ENCODE measurements at regions not wholly inside any gene's neighbourhood (a gene's known extent, or its start where the extent isn't known, plus 50 kb on each side); places are given as distances from the start of the nearest gene placed in this dataset.

DNA sequence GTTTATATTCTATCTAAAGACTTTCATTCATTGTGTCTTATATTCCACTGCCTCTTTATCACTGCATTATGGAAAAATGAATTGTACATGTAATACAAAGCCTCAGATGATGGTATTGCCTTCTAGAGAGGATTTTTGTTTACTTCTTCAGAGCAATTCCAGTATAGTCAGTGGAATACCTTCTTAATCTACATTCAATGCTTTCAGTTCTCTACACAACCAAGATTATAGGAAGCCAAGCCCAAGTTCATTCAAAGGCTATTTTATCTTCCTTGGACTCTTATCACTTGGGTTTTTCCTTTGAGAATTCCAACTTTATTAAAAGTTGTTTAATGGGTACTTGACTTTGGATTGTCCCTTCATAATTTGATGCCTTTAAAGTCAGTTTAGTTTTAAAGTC, 1971.0 kb upstream of the FLRT2 start:
- TF ChIP-seq, protein P1, sequence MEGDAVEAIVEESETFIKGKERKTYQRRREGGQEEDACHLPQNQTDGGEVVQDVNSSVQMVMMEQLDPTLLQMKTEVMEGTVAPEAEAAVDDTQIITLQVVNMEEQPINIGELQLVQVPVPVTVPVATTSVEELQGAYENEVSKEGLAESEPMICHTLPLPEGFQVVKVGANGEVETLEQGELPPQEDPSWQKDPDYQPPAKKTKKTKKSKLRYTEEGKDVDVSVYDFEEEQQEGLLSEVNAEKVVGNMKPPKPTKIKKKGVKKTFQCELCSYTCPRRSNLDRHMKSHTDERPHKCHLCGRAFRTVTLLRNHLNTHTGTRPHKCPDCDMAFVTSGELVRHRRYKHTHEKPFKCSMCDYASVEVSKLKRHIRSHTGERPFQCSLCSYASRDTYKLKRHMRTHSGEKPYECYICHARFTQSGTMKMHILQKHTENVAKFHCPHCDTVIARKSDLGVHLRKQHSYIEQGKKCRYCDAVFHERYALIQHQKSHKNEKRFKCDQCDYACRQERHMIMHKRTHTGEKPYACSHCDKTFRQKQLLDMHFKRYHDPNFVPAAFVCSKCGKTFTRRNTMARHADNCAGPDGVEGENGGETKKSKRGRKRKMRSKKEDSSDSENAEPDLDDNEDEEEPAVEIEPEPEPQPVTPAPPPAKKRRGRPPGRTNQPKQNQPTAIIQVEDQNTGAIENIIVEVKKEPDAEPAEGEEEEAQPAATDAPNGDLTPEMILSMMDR (IDR thresholded peaks at IDR 0.05; ENCODE audit: low read depth, low read length): no peak
- no peak for TF ChIP-seq POLR2A (IDR thresholded peaks at IDR 0.05; ENCODE audit: extremely low read depth, insufficient read length)
- TF ChIP-seq MYC (IDR thresholded peaks at IDR 0.05; ENCODE audit: low read depth, low read length): no peak

Measured in NB4 (cell line).